ENCODE measurements at regions not wholly inside any gene's neighbourhood (a gene's known extent, or its start where the extent isn't known, plus 50 kb on each side); places are given as distances from the start of the nearest gene placed in this dataset.

DNA sequence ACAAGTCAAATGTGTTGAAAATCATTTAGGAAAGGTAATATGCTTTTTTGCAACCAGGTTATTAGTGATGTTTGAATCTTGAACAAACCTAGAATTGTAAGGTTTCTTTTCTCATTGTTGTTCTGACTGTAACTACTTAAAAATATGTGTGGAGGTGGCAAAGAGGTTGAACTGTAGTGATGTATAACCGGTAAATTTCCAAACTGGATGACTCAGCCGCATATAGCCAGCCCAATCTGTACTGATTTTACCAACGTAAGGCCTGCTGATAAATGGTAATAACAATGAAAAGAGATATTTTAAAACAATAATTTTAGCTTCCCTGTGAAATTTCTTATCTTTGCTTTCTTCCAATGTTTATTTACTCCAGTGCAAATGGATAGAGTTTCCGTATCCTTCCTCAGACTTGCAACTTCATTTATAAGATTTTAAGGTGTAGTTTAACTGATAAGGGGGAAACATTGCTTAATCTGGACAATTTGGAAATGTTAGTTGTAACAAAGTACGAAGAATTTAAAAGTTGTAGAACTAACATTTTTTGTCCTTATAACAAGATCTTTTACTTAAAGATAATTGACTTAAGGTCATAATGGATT is 1170.4 kb upstream of the ZEB2 start:
- ATAC-seq: no peak
- TF ChIP-seq BACH2 (CRISPR knock-in tag; IDR thresholded peaks at IDR 0.05; ENCODE audit: borderline replicate concordance) (no peak), PPARA (CRISPR knock-in tag; IDR thresholded peaks at IDR 0.05; ENCODE audit: borderline replicate concordance) (no peak), GLIS3 (CRISPR knock-in tag; IDR thresholded peaks at IDR 0.05) (no peak), ZFP30 (CRISPR knock-in tag; IDR thresholded peaks at IDR 0.05) (no peak), ZFP3 (CRISPR knock-in tag; IDR thresholded peaks at IDR 0.05) (no peak), TOX (CRISPR knock-in tag; IDR thresholded peaks at IDR 0.05; ENCODE audit: borderline replicate concordance) (no peak), SNAI2 (CRISPR knock-in tag; IDR thresholded peaks at IDR 0.05) (no peak), ZNF565 (CRISPR knock-in tag; conservative IDR thresholded peaks at IDR 0.05; ENCODE audit: low read depth) (no peak), ZNF70 (CRISPR knock-in tag; IDR thresholded peaks at IDR 0.05) (no peak), TSHZ2 (CRISPR knock-in tag; IDR thresholded peaks at IDR 0.05) (no peak), TCF4 (CRISPR knock-in tag; IDR thresholded peaks at IDR 0.05; ENCODE audit: borderline replicate concordance) (no peak), ARNTL (CRISPR knock-in tag; IDR thresholded peaks at IDR 0.05; ENCODE audit: borderline replicate concordance, low read depth) (no peak), ISL1 (CRISPR knock-in tag; IDR thresholded peaks at IDR 0.05) (no peak)
- TF ChIP-seq, protein P1, sequence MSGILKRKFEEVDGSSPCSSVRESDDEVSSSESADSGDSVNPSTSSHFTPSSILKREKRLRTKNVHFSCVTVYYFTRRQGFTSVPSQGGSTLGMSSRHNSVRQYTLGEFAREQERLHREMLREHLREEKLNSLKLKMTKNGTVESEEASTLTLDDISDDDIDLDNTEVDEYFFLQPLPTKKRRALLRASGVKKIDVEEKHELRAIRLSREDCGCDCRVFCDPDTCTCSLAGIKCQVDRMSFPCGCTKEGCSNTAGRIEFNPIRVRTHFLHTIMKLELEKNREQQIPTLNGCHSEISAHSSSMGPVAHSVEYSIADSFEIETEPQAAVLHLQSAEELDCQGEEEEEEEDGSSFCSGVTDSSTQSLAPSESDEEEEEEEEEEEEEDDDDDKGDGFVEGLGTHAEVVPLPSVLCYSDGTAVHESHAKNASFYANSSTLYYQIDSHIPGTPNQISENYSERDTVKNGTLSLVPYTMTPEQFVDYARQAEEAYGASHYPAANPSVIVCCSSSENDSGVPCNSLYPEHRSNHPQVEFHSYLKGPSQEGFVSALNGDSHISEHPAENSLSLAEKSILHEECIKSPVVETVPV (CRISPR knock-in tag; IDR thresholded peaks at IDR 0.05): no peak
- TF ChIP-seq, protein P2, sequence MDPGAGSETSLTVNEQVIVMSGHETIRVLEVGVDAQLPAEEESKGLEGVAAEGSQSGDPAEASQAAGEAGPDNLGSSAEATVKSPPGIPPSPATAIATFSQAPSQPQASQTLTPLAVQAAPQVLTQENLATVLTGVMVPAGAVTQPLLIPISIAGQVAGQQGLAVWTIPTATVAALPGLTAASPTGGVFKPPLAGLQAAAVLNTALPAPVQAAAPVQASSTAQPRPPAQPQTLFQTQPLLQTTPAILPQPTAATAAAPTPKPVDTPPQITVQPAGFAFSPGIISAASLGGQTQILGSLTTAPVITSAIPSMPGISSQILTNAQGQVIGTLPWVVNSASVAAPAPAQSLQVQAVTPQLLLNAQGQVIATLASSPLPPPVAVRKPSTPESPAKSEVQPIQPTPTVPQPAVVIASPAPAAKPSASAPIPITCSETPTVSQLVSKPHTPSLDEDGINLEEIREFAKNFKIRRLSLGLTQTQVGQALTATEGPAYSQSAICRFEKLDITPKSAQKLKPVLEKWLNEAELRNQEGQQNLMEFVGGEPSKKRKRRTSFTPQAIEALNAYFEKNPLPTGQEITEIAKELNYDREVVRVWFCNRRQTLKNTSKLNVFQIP (CRISPR knock-in tag; IDR thresholded peaks at IDR 0.05; ENCODE audit: borderline replicate concordance, low read depth): no peak

DNA sequence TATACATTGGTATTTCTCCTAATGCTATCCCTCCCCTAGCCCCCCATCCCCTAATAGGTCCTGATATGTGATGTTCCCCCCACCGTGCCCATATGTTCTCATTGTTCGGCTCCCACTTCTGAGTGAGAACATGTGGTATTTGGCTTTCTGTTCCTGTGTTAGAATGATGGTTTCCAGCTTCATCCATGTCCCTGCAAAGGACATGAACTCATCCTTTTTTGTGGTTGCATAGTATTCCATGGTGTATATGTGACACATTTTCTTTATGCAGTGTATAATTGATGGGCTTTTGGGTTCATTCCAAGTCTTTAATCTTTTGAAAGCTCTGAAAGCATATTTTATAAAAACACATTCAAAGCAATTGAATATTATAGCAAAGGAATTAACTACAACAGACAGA is 1169.4 kb upstream of the ZEB2 start:
- TF ChIP-seq ZC3H10 (CRISPR knock-in tag; IDR thresholded peaks at IDR 0.05) (no peak), SNAI2 (CRISPR knock-in tag; IDR thresholded peaks at IDR 0.05) (no peak), ZNF8 (CRISPR knock-in tag; IDR thresholded peaks at IDR 0.05) (no peak), OSR1 (CRISPR knock-in tag; IDR thresholded peaks at IDR 0.05) (no peak), TSHZ2 (CRISPR knock-in tag; IDR thresholded peaks at IDR 0.05) (no peak), ZFP30 (CRISPR knock-in tag; IDR thresholded peaks at IDR 0.05) (no peak), BACH2 (CRISPR knock-in tag; IDR thresholded peaks at IDR 0.05; ENCODE audit: borderline replicate concordance) (no peak), TOX (CRISPR knock-in tag; IDR thresholded peaks at IDR 0.05; ENCODE audit: borderline replicate concordance) (no peak)
- no peak for ATAC-seq

DNA sequence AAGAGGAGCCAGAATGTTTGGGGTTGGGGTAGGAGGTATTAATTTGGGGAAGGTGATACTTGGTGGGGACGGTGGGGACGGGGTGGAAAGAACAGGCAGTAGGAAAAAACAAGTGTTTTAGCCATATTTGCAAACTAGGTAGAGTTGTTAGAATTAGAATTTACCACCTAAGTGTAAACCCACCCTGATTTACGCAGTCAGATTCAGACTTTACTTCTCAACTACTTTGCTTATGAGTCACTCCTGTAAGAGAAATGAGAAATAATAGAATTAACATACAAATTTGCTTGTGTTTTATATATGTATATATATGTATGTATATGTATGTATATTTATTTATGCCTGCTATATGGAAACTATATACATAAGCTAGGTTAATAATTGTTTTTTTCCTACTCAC is 1168.2 kb upstream of the ZEB2 start:
- ATAC-seq: no peak

More for the DNA sequence above, 1168.2 kb upstream of the ZEB2 start:
- no peak for TF ChIP-seq ZNF8 (CRISPR knock-in tag; IDR thresholded peaks at IDR 0.05)
- TF ChIP-seq ISL1 (CRISPR knock-in tag; IDR thresholded peaks at IDR 0.05): no peak
- no peak for TF ChIP-seq TOX (CRISPR knock-in tag; IDR thresholded peaks at IDR 0.05; ENCODE audit: borderline replicate concordance)
- TF ChIP-seq, protein P2 (CRISPR knock-in tag; IDR thresholded peaks at IDR 0.05; ENCODE audit: borderline replicate concordance, low read depth): no peak
- no peak for TF ChIP-seq PATZ1 (CRISPR knock-in tag; IDR thresholded peaks at IDR 0.05; ENCODE audit: borderline replicate concordance)
- TF ChIP-seq RARB (CRISPR knock-in tag; IDR thresholded peaks at IDR 0.05): no peak
- no peak for TF ChIP-seq CSDC2 (CRISPR knock-in tag; IDR thresholded peaks at IDR 0.05)
- no peak for TF ChIP-seq ESRRG (CRISPR knock-in tag; IDR thresholded peaks at IDR 0.05)
- TF ChIP-seq ZFP30 (CRISPR knock-in tag; IDR thresholded peaks at IDR 0.05): no peak
- TF ChIP-seq PPARA (CRISPR knock-in tag; IDR thresholded peaks at IDR 0.05; ENCODE audit: borderline replicate concordance): no peak
- TF ChIP-seq ARNTL (CRISPR knock-in tag; IDR thresholded peaks at IDR 0.05; ENCODE audit: borderline replicate concordance, low read depth): no peak
- no peak for TF ChIP-seq OSR1 (CRISPR knock-in tag; IDR thresholded peaks at IDR 0.05)
- no peak for TF ChIP-seq ZFP3 (CRISPR knock-in tag; IDR thresholded peaks at IDR 0.05)
- no peak for TF ChIP-seq ZC3H10 (CRISPR knock-in tag; IDR thresholded peaks at IDR 0.05)
- TF ChIP-seq TCF4 (CRISPR knock-in tag; IDR thresholded peaks at IDR 0.05; ENCODE audit: borderline replicate concordance): no peak
- no peak for TF ChIP-seq BACH2 (CRISPR knock-in tag; IDR thresholded peaks at IDR 0.05; ENCODE audit: borderline replicate concordance)
- no peak for TF ChIP-seq SNAI2 (CRISPR knock-in tag; IDR thresholded peaks at IDR 0.05)
